ENCODE measurements at regions not wholly inside any gene's neighbourhood (a gene's known extent, or its start where the extent isn't known, plus 50 kb on each side); places are given as distances from the start of the nearest gene placed in this dataset.

GRCh38 chr5:81904166-81904565 lies 67.7 kb upstream of the ATG10 start:
- Histone ChIP-seq H3K4me3 (no peak overlapping the region), H3K9me3 (no peaks in the 10 kb centered on the region), H3K27ac (no peak overlapping the region), H3K36me3 (no peaks in the 10 kb centered on the region), H3K27me3 (no peaks in the 10 kb centered on the region), H3K4me1 (peaks cover 0 to 19% (median 6%) of the 10 kb centered on the region in 9 donors)
- no peak for TF ChIP-seq CTCF (IDR thresholded peaks at IDR 0.05)
- DNase-seq: no peak
- ATAC-seq: no peak
- intact Hi-C loops (cut with DNase I): no loop called here
- WGBS, 2 donors: 91 to 93% methylated on average over 3 of the region's 3 CpGs

DNA sequence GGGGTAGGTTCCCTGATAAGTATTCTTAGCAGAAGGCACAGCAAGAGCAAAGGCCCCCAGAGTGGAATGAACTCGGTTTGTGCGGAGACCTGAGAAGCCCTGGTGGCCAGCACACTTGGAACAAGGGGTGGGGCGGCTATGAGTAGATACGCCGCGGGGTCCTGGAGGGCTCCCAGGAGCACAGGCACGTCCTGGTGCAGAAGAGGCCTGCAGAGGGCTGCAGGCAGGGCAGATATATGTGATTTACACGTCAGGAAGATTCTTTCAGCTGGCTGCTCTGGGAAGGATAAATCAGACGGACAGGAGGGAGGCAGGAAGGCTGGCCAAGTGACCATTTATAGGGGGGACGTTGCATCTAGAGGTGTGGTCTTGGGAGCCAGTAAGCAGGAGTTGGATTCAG lies 70.2 kb upstream of the ATG10 start:
- 78 to 83% methylated on average over 10 of the region's 10 CpGs for WGBS, 2 donors
- intact Hi-C loops (cut with DNase I): no loop called here
- TF ChIP-seq CTCF (IDR thresholded peaks at IDR 0.05): no peak

GRCh38 chr5:81899123-81899522 lies 72.7 kb upstream of the ATG10 start:
- Histone ChIP-seq H3K9me3 (no peaks in the 10 kb centered on the region), H3K27me3 (no peaks in the 10 kb centered on the region), H3K4me1 (peaks cover 0 to 38% (median 0%) of the 10 kb centered on the region in 9 donors), H3K27ac (peak overlapping the region in 1 of 10 donors; percentile 52), H3K36me3 (no peaks in the 10 kb centered on the region), H3K4me3 (no peak overlapping the region)
- DNase-seq (no peak), ATAC-seq (no peak)
- intact Hi-C loops (cut with DNase I): no loop called here
- 91 to 97% methylated on average over 2 of the region's 2 CpGs for WGBS, 2 donors
- no peak for TF ChIP-seq CTCF (IDR thresholded peaks at IDR 0.05)

More for the DNA sequence above, 70.2 kb upstream of the ATG10 start:
- Histone ChIP-seq H3K4me1 (peaks cover 0 to 15% (median 0%) of the 10 kb centered on the region in 9 donors), H3K4me3 (no peak overlapping the region), H3K36me3 (no peaks in the 10 kb centered on the region), H3K27me3 (no peaks in the 10 kb centered on the region), H3K27ac (no peak overlapping the region), H3K9me3 (no peaks in the 10 kb centered on the region)
- no peak for ATAC-seq
- no peak for DNase-seq

DNA sequence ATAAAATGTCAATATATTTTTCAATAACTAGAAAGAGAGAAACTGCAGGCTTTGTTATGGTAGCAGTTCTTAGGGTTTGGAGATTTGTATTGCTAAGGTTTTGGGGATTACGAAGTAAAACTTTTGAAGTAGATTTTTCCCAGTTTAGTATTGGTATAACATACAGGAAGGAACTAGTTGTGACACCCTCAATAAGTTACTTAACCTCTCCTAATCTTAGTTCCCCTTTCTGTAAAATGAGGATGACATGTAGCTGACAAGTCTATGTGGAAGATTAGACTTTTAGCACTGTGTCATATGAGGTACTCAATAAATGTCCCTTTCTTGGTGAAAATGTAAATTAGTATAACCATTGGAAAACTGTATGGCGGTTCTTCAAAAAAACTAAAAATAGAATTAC lies 73.4 kb upstream of the ATG10 start:
- no peak for DNase-seq
- peak in 4 of 8 donors; percentile 23 to 68 (median 51) for ATAC-seq
- H3K36me3 ChIP-seq: no peaks in the 10 kb centered on the region
- peak overlapping the region in 1 of 10 donors; percentile 52 for H3K27ac ChIP-seq
- TF ChIP-seq CTCF (IDR thresholded peaks at IDR 0.05): no peak
- no peaks in the 10 kb centered on the region for H3K9me3 ChIP-seq
- peaks cover 0 to 39% (median 0%) of the 10 kb centered on the region in 9 donors for H3K4me1 ChIP-seq
- WGBS, 2 donors: 70 to 71% methylated on average over 2 of the region's 2 CpGs
- H3K27me3 ChIP-seq: no peaks in the 10 kb centered on the region
- intact Hi-C loops (cut with DNase I): no loop called here
- no peak overlapping the region for H3K4me3 ChIP-seq
